ENCODE measurements at regions not wholly inside any gene's neighbourhood (a gene's known extent, or its start where the extent isn't known, plus 50 kb on each side); places are given as distances from the start of the nearest gene placed in this dataset.

DNA sequence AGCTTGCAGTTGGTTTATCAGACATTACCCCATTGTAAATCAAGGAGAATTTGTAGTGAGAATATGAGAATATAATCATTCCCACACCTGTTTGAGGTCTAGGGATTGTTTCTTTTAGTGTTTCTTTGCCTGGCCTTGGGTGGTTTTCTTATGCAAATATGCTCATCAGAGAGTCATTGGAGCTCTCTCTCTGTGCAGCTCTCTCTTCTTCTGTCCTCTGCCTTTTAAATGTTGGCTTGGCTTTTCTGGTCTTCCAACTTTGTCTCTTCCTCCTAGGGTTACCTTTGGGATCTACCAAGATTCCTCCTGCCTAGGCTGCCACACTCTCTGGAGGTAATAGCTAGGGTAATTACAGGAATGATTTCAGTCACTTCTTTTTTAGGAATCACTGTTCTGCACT is 102.3 kb upstream of the ARSJ start:
- Histone ChIP-seq H4K20me1 (ENCODE audit: insufficient read depth, low read length) (no peaks in the 10 kb centered on the region), H3K27ac (ENCODE audit: low read depth in 1 of 2, low read length in 2 of 2) (no peak overlapping the region), H3K9me3 (replicated peaks in 1 of 2; ENCODE audit: control insufficient read depth in 1 of 2, insufficient read depth in 1 of 2, low read length in 2 of 2) (no peaks in the 10 kb centered on the region), H3K4me2 (replicated peaks; ENCODE audit: extremely low read depth, low read length, poor library complexity, severe bottlenecking) (no peak overlapping the region), H3K4me3 (replicated peaks in 1 of 3; ENCODE audit: low read depth in 2 of 3, low read length in 3 of 3) (no peak overlapping the region), H3K9ac (ENCODE audit: insufficient read depth, low read length, poor library complexity, severe bottlenecking) (no peak overlapping the region), H3K79me2 (ENCODE audit: insufficient read depth, low read length) (no peaks in the 10 kb centered on the region), H3K36me3 (replicated peaks in 1 of 2; ENCODE audit: control insufficient read depth in 1 of 2, insufficient read depth in 2 of 2, low read length in 2 of 2) (no peaks in the 10 kb centered on the region), H2AFZ (ENCODE audit: insufficient read depth, low read depth, low read length, poor library complexity, severe bottlenecking) (no peak overlapping the region), H3K4me1 (ENCODE audit: control insufficient read depth in 1 of 2, insufficient read depth in 2 of 2, low read length in 2 of 2) (no peaks in the 10 kb centered on the region), H3K27me3 (ENCODE audit: control insufficient read depth in 2 of 2, insufficient read depth in 2 of 2, low read length in 2 of 2) (no peaks in the 10 kb centered on the region)
- no peak for DNase-seq
- no peaks in the 10 kb centered on the region for H3K4me1 Mint-ChIP-seq
- no peaks in the 10 kb centered on the region for H3K36me3 Mint-ChIP-seq
- TF ChIP-seq, protein P1, sequence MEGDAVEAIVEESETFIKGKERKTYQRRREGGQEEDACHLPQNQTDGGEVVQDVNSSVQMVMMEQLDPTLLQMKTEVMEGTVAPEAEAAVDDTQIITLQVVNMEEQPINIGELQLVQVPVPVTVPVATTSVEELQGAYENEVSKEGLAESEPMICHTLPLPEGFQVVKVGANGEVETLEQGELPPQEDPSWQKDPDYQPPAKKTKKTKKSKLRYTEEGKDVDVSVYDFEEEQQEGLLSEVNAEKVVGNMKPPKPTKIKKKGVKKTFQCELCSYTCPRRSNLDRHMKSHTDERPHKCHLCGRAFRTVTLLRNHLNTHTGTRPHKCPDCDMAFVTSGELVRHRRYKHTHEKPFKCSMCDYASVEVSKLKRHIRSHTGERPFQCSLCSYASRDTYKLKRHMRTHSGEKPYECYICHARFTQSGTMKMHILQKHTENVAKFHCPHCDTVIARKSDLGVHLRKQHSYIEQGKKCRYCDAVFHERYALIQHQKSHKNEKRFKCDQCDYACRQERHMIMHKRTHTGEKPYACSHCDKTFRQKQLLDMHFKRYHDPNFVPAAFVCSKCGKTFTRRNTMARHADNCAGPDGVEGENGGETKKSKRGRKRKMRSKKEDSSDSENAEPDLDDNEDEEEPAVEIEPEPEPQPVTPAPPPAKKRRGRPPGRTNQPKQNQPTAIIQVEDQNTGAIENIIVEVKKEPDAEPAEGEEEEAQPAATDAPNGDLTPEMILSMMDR (IDR thresholded peaks at IDR 0.05): no peak
- intact Hi-C loops (cut with micrococcal nuclease): no loop called here
- no peak overlapping the region for H3K27ac Mint-ChIP-seq
- no peak overlapping the region for H3K4me3 Mint-ChIP-seq
- H3K27me3 Mint-ChIP-seq (ENCODE audit: low read depth in 3 of 3): peaks cover 0 to 2% (median 1%) of the 10 kb centered on the region in 3 donors
- peaks cover 0 to 4% (median 1%) of the 10 kb centered on the region in 7 donors for H3K9me3 Mint-ChIP-seq

DNA sequence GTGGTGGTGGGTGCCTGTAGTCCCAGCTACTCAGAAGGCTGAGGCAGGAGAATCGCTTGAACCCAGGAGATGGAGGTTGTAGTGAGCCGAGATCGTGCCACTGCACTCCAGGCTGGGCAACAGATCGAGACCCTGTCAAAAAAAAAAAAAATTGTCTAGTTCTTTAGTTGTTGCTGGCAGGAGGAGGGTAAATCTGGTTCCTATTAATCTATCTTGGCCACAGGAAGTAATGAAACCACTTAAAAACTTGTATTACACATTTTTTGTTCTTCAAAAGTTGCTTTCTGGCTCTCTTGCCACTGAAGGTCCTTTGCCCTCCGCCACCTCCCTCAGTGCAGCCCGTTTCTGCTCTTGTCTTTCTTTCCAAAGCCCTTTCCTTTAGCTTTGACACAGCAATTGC is 102.9 kb upstream of the ARSJ start:
- 87% methylated on average over 5 of the region's 6 CpGs for WGBS (ENCODE audit: insufficient coverage)
- no peak overlapping the region for H3K27ac ChIP-seq (ENCODE audit: low read depth in 1 of 2, low read length in 2 of 2)
- H3K27ac Mint-ChIP-seq: no peak overlapping the region
- H2AFZ ChIP-seq (ENCODE audit: insufficient read depth, low read depth, low read length, poor library complexity, severe bottlenecking): no peak overlapping the region
- no peaks in the 10 kb centered on the region for H3K4me1 Mint-ChIP-seq
- H3K4me3 ChIP-seq (replicated peaks in 1 of 3; ENCODE audit: low read depth in 2 of 3, low read length in 3 of 3): no peak overlapping the region
- no peak for DNase-seq
- H3K27me3 ChIP-seq (ENCODE audit: control insufficient read depth in 2 of 2, insufficient read depth in 2 of 2, low read length in 2 of 2): no peaks in the 10 kb centered on the region
- H3K4me2 ChIP-seq (replicated peaks; ENCODE audit: extremely low read depth, low read length, poor library complexity, severe bottlenecking): no peak overlapping the region
- H3K4me3 Mint-ChIP-seq: no peak overlapping the region
- H3K79me2 ChIP-seq (ENCODE audit: insufficient read depth, low read length): no peaks in the 10 kb centered on the region
- no peaks in the 10 kb centered on the region for H3K36me3 Mint-ChIP-seq
- TF ChIP-seq, protein P1 (IDR thresholded peaks at IDR 0.05): no peak
- H3K36me3 ChIP-seq (replicated peaks in 1 of 2; ENCODE audit: control insufficient read depth in 1 of 2, insufficient read depth in 2 of 2, low read length in 2 of 2): no peaks in the 10 kb centered on the region
- H3K9ac ChIP-seq (ENCODE audit: insufficient read depth, low read length, poor library complexity, severe bottlenecking): no peak overlapping the region
- peaks cover 0 to 4% (median 1%) of the 10 kb centered on the region in 7 donors for H3K9me3 Mint-ChIP-seq
- no peaks in the 10 kb centered on the region for H3K9me3 ChIP-seq (replicated peaks in 1 of 2; ENCODE audit: control insufficient read depth in 1 of 2, insufficient read depth in 1 of 2, low read length in 2 of 2)
- peaks cover 0 to 2% (median 1%) of the 10 kb centered on the region in 3 donors for H3K27me3 Mint-ChIP-seq (ENCODE audit: low read depth in 3 of 3)
- H4K20me1 ChIP-seq (ENCODE audit: insufficient read depth, low read length): no peaks in the 10 kb centered on the region
- H3K4me1 ChIP-seq (ENCODE audit: control insufficient read depth in 1 of 2, insufficient read depth in 2 of 2, low read length in 2 of 2): no peaks in the 10 kb centered on the region
- intact Hi-C loops (cut with micrococcal nuclease): no loop called here

Measured in CD14-positive monocyte (primary cell).